ENCODE measurements at regions not wholly inside any gene's neighbourhood (a gene's known extent, or its start where the extent isn't known, plus 50 kb on each side); places are given as distances from the start of the nearest gene placed in this dataset.
"Not testable (repeated sequence)": the region's sequence is repeated elsewhere in the genome, so short reads cannot be mapped to it uniquely, and the experiment has no call there.

DNA sequence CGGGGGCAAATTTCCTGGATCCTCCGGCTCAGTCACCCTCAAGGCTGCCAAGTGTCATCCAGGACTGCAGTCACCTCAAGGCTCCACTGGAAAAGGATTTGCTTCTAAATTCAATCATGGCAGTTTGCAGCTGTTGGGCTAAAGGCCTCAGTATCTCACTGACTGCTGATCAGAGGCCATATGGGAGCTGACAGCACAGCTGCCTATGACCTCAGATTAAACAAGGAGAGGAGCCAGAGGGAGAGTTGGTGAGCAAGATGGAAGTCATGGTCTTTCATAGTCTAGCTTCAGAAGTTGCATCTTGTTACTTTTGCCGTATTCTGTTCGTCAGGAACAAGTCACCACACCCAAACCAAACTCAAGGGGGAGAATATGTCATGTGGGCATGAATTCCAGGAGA, 849.7 kb downstream of the UQCRFS1 start:
- TF ChIP-seq, protein P1, sequence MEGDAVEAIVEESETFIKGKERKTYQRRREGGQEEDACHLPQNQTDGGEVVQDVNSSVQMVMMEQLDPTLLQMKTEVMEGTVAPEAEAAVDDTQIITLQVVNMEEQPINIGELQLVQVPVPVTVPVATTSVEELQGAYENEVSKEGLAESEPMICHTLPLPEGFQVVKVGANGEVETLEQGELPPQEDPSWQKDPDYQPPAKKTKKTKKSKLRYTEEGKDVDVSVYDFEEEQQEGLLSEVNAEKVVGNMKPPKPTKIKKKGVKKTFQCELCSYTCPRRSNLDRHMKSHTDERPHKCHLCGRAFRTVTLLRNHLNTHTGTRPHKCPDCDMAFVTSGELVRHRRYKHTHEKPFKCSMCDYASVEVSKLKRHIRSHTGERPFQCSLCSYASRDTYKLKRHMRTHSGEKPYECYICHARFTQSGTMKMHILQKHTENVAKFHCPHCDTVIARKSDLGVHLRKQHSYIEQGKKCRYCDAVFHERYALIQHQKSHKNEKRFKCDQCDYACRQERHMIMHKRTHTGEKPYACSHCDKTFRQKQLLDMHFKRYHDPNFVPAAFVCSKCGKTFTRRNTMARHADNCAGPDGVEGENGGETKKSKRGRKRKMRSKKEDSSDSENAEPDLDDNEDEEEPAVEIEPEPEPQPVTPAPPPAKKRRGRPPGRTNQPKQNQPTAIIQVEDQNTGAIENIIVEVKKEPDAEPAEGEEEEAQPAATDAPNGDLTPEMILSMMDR (IDR thresholded peaks at IDR 0.05; ENCODE audit: low read depth, low read length, missing control alignments): no peak
- H3K4me3 ChIP-seq (replicated peaks; ENCODE audit: low read depth, low read length): no peak overlapping the region

DNA sequence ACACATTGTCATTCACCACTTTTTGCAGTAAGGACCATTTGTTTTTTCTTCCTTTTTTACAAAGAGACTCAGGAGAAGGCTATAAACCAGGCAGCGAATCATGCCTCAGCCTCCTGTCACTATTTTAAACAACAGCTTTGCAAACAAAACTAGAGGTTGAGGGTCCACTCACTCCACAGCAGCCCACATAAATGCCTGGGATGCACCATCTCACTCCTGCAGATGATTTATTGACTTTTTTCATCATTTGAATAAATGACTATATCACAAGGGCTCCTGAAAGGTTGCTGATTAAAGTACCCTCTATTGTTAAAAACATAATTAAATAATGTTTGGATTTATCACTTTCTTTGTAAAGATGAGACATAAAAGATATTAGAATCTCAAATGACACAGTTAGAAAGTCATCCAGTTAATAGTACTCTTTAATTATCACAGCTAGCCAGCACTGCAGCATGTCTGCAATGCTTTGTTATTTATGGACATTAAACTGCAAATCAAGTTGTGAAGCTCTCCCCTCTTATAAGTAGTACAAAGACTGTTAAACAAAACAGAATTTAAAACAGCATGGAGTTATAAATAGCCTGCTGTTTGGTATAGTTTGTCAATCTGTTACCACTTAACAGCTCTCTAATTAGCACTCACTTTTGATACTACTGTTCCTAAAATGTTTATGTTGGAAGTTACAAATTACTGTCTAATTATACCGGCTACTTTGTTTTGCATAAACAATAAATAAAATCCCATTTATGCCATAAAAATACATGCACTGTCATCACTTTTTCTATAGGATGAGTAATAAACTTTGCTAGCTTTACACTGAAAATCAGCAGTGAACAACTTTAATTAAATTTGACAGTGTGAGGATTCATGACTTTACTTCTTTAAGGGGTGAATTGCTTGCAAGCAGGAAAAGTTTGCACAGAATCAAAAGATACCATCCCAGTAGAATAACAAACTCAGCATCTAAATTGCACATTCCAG, 853.2 kb downstream of the UQCRFS1 start:
- H3K4me3 ChIP-seq (replicated peaks; ENCODE audit: low read depth, low read length): no peak overlapping the region
- TF ChIP-seq, protein P1 (IDR thresholded peaks at IDR 0.05; ENCODE audit: low read depth, low read length, missing control alignments): no peak
- no peak for DNase-seq (ENCODE audit: extremely low read depth, low read depth)

More for the DNA sequence above, 849.7 kb downstream of the UQCRFS1 start:
- DNase-seq (ENCODE audit: extremely low read depth, low read depth): no peak

DNA sequence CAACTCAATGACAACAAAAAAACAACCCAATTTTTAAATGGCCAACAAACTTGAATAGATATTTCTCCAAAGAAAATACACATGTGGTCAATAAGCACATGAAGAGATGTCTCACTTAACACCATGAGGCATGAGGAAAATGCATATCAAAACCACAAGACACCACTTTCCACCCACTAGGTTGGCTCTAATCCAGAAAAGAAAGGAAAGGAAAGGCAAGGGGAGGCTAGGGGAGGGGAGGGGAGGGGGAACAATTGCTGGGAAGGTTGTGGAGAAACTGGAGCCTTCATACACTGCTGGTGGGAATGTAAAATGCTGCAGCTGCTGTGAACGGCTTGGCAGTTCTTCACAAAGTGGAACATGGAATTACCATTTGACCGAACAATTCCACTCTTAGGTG, 854.3 kb downstream of the UQCRFS1 start:
- DNase-seq (ENCODE audit: extremely low read depth, low read depth): no peak
- no peak overlapping the region for H3K4me3 ChIP-seq (replicated peaks; ENCODE audit: low read depth, low read length)
- TF ChIP-seq, protein P1 (IDR thresholded peaks at IDR 0.05; ENCODE audit: low read depth, low read length, missing control alignments): no peak

DNA sequence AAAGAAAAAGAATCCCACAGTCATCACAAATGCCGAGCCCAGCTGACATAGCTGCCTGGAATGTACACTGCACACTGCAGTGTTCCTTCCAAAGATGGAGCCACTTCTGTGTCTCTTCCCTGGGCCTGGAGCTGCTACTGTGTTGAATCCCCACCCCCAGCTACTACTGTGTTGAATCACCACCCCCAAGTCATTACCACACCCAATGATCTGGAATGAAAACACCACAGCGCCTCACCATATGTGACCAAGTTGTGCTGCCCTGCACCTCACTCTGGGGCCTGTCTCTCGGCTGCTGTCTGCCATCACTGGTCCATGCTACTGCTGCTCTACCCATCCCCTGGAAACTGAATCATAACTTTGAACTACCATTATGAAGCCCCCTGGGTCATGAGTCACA, 861.2 kb downstream of the UQCRFS1 start:
- no peak for DNase-seq (ENCODE audit: extremely low read depth, low read depth)
- TF ChIP-seq, protein P1 (IDR thresholded peaks at IDR 0.05; ENCODE audit: low read depth, low read length, missing control alignments): no peak
- H3K4me3 ChIP-seq (replicated peaks; ENCODE audit: low read depth, low read length): no peak overlapping the region

DNA sequence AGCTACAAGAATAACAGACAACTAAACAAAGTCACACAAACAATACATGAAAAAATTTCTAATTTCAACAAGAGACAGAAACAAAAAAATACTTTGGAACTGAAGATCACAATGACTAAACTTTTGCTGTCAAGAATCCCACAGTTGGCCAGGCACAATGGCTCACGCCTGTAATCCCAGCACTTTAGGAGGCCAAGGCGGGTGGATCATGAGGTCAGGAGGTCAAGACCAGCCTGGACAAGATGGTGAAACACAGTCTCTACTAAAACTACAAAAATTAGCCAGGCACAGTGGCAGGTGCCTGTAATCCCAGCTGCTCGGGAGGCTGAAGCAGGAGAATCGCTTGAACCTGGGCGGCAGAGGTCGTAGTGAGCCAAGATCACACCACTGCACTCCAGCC, 861.6 kb downstream of the UQCRFS1 start:
- not testable (repeated sequence) for H3K4me3 ChIP-seq (replicated peaks; ENCODE audit: low read depth, low read length); DNase-seq (ENCODE audit: extremely low read depth, low read depth)

DNA sequence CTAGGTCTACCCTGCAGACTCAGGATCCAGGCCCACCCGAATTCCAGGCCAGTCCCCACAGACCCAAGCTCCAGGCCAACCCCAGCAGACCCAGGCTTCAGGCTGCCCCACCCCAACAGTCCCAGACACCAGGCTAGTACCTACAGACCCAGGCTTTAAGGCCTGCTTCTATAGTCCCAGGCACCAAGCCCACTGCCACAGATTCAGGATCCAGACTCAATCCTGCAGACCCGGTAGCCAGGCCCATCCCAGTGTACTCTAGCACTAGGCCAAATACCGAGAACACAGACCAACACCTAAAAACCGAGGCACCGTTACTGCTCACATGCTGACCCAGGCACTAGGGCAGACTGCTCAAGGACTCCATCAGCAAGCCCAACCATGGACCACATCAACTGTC, 862.3 kb downstream of the UQCRFS1 start:
- TF ChIP-seq, protein P1 (IDR thresholded peaks at IDR 0.05; ENCODE audit: low read depth, low read length, missing control alignments): no peak
- DNase-seq (ENCODE audit: extremely low read depth, low read depth): no peak
- H3K4me3 ChIP-seq (replicated peaks; ENCODE audit: low read depth, low read length): no peak overlapping the region

DNA sequence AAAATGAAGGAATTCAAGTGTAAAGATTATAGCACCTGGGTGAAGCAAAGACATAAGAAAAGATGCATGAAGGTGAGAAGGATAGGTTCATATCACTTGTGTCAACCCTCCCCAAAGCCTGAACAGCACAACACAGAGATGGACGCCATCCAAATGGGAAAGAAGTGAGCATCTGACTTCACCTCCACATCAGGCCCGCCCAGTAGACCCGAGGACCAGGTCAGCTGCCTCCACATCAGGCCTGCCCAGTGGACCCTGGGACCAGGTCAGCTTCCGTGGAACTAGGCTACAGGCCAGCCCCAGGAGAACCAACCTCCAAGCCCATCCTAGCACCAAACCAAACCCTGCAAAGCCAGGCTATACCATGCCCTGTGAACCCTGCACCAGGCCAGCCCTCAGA, 862.9 kb downstream of the UQCRFS1 start:
- H3K4me3 ChIP-seq (replicated peaks; ENCODE audit: low read depth, low read length): no peak overlapping the region
- TF ChIP-seq, protein P1 (IDR thresholded peaks at IDR 0.05; ENCODE audit: low read depth, low read length, missing control alignments): no peak

More for the DNA sequence above, 862.9 kb downstream of the UQCRFS1 start:
- no peak for DNase-seq (ENCODE audit: extremely low read depth, low read depth)
